RKO (cell line): ENCODE measurements at regions not wholly inside any gene's neighbourhood (a gene's known extent, or its start where the extent isn't known, plus 50 kb on each side); places are given as distances from the start of the nearest gene placed in this dataset.
"Not testable (repeated sequence)": the region's sequence is repeated elsewhere in the genome, so short reads cannot be mapped to it uniquely, and the experiment has no call there.

Experiments used
- DNase-seq: peaks from one replicate; pipeline ENCODE4 v3.0.0-alpha.2; 2016; ENCODE audit warnings: low spot score

DNA sequence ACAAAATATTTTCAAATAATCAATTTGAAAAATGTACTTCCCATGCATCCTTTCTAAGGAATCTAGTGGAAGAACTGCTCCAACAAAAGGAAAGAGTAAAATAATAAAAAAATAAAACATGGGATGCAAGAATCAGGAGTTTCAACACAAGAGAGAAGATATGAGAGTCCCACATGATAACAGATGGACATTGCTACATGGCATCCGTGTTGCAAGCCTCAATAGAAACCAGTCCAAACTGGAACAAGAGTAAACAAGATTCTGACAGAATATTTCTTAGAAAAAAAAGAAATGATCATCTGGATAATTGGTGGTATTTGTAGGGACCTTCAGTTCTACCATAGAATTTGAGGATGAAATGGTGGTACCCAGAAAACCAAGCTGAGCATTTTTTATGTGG is 186.8 kb downstream of the FRK start:
- no peak for DNase-seq

DNA sequence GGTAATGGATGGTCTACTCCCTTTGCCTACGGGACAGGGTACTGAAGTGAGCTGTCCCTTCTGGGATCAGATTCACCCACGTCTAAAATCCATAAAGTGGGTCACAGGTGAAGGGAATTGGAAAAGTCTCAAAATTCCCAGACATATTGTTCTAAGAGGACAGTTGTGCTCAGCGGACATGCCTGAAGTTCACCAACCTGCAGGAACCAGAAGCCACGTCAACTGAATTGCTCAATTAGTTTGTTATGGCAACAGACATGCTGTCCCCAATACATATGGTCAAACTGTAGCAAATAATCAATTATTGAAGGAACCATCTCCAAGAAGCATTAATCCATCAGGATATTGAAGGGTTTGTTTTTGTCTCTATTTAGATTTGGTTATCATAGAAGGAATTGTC is 190.2 kb downstream of the FRK start:
- no peak for DNase-seq

DNA sequence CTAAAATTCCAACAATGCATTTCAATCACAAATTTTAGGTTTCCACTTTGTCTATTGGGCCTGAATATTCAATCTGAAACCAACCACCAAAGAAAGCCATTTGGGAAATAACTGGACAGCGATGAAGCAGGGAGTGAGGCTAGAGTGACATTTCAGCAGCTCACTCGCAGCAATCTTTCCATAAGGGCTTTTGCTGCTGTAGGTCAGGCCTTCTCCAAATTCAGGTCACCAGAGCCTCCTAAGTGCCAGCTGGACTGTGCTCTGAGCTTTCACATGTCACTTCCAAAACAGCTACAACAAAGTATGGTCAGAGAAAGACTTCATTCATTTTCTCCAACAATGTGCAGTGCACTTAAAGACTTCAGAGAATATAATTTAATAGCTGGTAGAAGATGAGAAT is 194.8 kb downstream of the FRK start:
- no peak for DNase-seq

DNA sequence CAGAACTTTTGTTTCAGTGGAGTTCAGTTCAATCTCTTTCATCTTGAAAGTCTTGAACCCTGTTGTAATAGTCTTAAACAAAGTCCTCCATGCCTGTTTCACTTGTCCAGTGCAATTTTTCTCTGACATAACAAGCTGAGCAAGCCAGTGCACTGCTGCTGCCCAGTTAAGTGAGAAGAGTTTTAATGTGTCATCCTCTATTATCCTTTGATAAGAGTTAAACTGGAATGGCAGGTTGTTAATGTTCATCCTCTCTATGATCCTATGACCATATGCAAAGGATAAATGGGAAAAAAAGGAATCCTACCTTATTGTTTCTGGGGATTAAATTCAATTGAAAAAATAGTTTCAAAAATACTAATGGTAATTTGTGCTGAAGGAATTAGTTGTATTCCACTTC is 197.5 kb downstream of the FRK start:
- DNase-seq, result no peak

DNA sequence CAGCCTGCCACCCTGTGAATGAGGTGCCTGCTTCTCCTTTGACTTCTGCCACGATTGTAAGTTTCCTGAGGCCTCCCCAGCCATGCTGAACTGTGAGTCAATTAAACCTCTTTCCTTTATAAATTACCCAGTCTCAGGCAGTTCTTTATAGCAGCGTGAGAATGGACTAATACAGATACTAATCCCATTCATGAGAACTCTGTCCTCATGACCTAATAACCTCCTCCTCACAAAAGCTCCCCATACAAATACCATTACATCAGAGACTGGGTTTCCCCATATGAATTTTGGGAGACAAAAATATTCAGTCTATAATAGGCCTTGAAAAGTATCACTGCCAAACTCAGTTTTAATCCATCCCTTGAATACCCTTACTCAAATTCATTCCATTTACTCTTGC is 199.0 kb downstream of the FRK start:
- not testable (repeated sequence) for DNase-seq

DNA sequence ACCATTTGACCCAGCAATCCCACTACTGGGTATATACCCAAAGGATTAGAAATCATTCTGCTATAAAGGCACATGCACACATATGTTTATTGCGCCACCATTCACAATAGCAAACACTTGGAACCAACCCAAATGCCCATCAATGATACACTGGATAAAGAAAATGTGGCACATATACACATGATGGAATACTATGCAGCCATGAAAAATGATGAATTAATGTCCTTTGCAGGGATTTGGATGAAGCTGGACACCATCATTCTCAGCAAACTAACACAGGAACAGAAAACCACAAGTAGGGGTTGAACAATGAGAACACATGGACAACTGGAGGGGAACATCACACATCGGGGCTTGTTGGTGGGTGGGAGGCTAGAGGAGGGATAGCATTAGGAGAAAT is 201.1 kb downstream of the FRK start:
- DNase-seq, result not testable (repeated sequence)

DNA sequence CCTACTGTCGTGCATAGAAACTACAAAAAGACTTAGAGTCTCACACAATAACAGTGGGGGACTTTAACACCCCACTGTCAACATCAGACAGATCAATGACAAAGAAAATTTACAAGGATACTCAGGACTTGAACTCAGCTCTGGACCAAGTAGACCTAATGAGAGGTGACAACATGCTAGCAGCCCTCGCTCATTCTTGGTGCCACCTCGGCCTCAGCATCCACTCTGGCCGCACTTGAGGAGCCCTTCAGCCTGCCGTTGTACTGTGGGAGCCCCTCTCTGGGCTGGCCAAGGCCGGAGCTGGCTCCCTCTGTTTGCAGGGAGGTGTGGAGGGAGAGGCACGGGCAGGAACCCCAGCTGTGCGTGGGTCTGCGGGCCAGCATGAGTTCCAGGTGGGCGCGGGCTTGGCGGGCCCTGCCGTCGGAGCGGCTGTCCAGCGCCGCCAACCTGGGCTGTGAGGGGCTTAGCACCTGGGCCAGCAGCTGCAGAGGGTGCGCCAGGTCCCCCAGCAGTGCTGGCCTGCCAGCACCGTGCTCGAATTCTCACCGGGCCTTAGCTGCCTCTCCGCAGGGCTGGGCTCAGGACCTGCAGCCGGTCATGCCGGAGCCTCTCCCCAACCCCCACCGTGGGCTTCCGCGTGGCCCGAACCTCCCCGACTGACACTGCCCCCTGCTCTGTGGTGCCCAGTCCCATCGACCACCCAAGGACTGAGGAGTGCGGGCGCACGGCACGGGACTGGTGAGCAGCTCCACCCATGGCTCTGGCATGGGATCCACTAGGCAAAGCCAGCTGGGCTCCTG is 205.6 kb downstream of the FRK start:
- no peak for DNase-seq

DNA sequence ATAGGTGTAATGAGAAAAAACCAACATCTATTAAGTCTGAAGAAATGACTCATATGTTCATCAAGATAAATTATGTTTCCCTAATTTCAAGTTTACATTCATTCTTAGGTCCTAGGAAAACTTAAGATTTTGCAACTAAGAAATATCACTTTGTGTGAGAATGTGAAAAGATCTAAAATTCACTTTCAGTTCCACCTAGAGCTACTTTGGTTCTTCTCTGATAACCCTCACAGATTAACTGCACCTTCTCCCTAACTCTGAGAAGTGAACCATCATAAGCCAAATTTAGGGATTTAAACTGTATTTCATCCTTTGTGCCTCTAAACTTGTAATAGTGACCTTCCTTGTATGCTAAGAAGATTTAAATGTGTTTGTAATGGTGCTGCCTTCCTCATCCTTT is 213.0 kb downstream of the FRK start:
- DNase-seq, result no peak

DNA sequence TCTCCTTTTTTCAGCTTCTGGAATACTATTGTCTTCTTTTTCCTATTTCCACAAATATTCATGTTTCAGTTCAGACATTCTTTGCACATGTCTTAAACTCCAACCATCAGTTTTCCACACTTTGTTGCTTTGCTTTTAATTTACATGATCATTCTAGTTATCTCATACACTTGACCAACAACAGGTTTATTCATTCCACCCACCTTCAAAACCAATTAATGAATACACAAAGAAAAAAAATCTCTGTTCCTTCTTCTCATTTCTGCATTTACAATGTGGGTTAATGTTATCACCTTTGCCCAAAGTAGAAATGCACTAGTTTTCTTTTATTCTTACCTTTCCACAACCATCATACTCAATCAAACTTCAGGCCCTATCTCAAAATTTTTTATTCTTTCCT is 216.7 kb downstream of the FRK start:
- DNase-seq, result no peak

DNA sequence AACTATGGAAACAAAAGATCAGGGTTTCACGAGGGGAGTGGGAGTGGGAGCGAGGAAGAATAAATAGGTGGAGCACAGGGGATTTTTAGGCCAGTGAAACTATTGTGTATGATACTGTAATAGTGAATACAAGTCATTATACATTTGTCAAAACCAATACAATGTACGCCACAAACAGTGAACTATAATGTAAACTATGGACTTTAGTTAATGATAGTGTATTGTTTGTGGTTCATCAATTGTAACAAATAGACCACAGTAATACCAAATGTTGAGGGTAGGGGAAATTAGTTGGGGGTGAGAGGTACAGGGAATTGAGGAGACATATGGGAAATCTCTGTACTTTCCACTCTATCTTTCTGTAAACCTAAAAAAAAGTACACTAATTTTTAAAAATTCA is 218.4 kb downstream of the FRK start:
- no peak for DNase-seq

DNA sequence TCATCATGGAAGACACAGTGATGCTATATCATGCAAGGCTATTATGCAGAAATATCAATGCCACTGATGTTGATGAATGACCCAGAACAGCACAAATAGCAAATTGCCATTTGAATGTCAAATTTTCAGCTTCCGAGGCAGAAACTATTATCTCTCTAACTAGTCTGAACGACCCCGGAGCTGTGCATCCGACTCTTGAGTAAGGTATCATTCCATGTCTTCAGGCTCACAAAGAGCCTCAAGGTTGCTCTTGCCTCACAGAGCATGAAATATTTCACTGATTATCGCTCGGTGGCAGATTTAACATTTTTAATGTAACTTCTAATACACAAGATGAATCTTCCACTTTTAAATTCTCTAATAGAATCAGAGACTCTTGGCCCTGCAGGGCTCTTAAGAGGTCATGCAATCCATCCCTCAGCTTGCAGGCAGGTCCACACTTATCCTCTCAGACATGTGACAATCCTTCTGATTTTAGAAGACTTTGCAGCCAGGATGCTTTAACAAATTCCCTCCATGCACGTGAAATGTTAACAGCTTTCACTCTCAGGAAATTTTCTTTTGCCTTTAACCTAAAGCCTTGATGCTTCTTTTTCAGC is 221.0 kb downstream of the FRK start:
- no peak for DNase-seq

DNA sequence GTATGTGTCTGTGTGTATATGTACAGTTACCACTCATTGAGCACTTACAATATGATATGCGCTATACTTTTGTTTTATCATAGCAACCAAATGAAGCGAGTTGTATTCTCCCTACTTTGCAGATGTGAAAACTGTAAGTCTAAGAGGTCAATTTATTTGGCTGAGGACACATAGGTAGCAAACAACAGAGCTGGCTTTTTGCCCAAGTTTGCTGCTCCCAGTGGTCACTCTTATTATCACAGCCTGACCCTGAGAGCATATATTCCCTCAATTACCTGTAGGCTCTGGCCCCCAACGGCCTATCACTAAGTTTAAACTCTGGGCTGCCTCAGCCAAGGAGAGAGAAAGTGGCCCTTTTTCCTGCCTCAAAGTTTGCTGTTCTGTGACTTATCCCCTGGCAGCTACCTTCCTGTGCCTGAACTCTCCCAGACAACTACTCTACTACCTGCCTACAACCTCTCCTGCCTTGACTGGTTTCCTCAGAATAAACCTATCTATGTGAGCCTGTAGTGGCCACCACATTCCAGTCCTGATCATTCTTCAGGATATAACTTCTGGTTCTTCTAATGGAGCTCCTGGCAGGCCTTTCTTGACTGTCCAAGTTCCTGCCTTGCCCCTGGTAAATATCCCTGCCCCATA is 221.8 kb downstream of the FRK start:
- DNase-seq, result peak; percentile 67

DNA sequence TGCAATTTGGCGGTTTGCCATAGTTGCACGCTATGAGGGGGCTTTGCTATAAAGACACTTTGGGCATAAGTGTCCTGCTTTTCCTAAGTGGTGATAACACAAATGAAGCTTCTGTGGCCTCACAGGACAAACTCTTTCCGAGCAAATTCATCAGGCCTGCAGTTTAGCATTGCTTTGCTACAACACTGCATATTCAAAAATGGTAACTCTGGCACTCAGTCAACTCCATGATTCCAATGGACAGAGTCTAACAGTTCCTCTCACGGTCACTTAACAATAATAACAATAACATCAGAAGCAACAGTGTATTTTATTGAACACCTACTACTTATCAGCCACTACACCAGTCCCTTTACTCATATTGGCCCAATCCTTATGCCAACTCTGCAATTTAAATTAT is 222.5 kb downstream of the FRK start:
- no peak for DNase-seq

DNA sequence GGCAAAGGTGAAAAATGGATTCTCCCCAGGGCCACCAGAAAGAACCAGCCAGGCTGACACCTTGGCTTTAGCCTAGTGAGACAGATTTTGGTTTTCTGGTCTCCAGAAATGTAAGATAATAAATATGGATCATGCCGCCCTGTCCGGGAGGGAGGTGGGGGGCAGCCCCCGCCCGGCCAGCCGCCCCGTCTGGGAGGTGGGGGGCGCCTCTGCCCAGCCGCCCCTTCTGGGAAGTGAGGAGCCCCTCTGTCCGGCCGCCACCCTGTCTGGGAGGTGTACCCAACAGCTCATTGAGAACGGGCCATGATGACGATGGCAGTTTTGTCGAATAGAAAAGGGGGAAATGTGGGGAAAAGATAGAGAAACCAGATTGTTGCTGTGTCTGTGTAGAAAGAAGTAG is 224.3 kb downstream of the FRK start:
- DNase-seq, result not testable (repeated sequence)

DNA sequence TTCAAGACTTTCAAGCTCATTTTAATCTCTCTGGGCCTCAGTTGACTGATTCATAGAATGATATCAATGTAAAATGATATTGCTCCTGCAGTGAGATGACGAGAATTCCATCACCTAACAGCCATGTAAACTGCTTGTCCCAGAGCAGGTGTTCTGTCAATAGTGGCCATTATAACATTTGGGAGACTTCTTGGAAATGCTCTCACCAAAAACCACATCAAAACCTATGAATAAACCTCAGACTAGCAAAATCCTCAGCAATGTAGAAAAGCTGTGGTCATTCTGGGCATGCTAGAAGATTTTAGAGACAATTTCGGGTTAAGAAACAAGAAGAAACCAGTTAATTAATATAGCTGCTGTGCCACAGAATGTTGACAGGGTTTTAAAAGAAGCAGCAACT is 225.4 kb downstream of the FRK start:
- DNase-seq, result no peak

DNA sequence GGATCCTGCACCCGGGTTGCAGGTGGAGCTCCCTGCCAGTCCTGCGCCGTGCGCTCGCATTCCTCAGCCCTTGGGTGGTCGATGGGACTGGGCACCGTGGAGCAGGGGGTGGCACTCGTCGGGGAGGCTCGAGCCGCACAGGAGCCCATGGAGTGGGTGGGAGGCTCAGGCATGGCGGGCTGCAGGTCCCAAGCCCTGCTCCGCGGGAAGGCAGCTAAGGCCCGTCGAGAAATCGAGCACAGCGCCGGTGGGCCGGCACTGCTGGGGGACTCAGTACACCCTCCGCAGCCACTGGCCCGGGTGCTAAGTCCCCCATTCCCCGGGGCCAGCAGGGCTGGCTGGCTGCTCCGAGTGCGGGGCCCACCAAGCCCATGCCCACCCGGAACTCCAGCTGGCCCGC is 226.1 kb downstream of the FRK start:
- DNase-seq, result not testable (repeated sequence)

DNA sequence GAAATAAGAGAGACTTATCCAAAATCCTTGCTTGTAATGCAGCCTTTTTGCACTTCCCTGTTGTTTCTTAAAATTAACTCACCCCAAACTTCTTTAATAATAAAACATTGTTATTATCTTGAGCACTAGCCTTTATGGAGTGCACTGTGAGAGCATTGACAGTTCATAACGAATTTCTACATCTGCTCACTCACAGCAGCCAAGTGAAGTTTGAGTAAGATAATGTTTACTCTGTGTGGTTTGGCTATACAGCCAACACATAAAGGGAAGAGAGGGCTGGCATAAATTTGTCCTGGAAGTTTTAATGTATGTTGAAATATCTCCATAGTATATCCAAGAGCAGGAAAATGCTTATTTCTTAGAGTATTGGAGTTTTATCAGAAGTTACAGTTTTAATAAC is 227.9 kb downstream of the FRK start:
- no peak for DNase-seq

DNA sequence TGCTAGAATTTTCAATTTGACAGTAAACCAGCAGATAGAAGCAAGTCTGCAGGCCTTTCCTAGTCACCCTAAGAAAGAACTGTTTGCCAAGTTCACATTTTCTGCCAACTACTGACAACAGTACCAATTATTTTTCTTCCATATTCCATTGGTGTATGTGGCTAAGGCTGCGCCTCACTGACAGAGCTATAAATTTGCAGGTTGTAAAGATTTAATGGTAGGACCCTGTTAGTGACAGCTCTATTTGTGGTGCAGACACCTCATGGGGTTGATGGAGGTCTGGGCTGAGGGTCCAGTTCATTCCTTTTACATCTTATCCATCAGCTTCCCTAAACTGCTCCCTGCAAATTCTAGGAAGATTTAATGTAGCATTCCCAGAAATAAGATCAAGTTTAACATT is 228.5 kb downstream of the FRK start:
- no peak for DNase-seq

DNA sequence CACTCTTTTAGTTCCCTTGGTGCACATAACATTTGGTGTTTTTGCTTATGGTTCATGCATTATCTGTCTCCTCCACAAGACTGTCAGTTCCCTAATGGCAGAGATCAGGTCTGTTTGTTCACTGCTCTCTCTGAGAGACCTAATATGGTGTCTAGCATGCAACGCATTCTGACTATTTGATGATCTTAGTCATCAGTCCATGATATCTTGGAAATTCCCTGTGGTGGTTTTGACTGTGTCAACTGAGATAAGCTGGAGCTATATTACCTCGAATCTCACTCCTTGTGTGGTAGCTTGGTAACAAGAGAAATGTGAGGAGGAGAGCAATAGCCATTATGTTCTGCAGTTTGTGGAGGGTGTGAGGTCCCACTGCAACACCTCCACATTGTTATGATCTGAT is 229.8 kb downstream of the FRK start:
- DNase-seq, result no peak

DNA sequence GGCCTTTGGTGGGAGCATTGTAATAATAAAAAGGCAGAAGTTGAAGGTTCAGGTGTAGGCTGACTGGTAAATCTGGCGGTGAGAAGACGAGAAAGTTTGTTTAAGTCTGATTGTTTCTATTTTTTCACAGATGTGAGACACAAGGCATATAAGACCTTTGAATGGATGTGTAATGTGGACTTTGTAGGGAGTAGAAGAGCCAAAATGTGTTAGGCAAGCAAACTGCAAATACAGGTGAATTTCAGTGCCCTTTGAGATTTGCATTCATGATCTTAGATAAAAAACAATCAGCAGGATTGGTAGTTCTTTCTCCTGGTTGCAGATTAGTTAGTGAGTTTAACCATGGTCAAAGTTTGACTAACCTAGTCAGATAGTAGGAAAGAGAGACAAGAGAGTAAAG is 238.9 kb downstream of the FRK start:
- DNase-seq, result no peak

DNA sequence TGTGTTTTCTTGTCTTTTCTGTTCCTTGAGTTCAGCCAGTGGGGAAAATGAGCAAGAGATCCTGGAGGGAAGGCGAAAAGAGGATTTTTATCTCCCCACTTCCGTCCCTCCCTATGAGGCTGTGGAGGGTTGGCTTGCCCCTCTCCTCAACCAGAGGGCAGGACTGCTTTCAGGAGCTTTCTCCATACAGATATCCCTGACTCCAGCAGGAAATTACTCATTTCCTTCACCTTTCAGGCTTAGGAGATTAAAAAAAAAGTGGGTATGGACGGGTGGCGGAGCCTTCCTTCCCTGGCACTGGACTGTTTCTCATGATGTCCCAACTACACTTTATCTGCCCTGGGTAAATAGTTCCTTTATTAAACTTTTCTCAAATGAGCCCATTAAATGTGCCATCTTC is 241.2 kb downstream of the FRK start:
- no peak for DNase-seq

DNA sequence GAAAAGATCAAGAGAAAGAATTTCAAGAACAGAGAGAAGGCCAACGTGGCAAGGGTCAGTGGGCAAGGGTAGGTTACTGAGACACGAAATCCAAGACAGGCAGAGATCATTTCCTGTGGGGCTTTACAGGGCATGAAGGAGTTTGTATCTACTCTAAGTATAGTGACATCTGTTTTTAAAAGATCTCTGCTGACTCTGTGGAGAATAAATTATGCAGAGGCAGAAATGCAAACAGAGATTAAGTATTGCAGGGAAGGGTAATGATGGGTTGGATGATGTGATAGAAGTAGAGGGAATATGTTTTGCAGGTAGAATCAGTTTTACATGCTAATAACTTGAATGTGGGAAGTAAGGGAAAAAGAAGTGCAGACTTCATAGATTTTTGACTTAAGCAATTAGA is 243.5 kb downstream of the FRK start:
- no peak for DNase-seq

DNA sequence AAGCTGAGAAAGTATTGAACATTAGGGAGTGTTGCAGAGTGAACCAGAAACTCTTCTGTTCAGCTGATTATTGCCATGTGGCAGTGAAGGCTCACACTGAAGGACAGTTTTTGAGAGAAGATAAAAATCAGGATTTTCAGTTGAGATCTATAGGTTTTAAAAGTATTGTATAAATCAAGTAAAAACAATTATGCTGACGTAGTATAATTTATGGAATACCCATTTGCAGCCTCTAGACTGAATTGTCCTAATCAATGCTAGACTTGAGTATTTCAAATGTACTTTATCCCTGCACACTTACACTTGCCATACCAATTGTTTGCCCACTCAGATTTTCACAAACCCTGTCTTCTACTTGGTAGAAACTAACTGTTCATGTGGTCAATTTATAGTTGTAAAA is 245.8 kb downstream of the FRK start:
- no peak for DNase-seq

DNA sequence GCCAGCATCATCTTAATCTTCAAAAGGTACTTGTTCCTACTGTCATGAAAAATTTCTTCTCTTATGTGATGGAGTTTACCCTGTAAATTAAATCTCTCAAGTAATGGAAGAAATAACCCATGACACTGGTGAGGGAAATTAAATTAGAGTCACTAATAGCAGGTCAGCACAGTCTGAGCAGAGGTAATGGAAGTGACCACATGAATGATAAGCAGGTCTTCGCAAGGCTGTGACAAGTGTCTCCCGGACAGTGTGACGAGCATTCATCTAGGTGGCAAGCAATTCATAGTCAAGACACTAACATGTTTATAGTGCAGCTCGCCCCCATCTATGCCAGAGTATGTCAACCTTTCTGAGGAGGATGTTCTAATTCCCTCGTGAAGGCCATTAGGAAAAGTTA is 249.2 kb downstream of the FRK start:
- DNase-seq, result no peak
